Peyer's patch (tissue), 4 donors: ENCODE measurements at regions not wholly inside any gene's neighbourhood (a gene's known extent, or its start where the extent isn't known, plus 50 kb on each side); places are given as distances from the start of the nearest gene placed in this dataset.

Experiments used
- POLR2A ChIP-seq, 2 donors: fragments of 450-650 bp; IDR thresholded peaks; one replicate each; pipeline ENCODE4 v1.5.1; 2017; ENCODE audit warnings: antibody characterized with exemption in 2 of 2, mild to moderate bottlenecking in 2 of 2, moderate library complexity in 2 of 2
- TF ChIP-seq, protein P1 (sequence below), 6 experiments: fragments of 450-650 bp in 4 of 6; fragments of 200-600 bp in 2 of 6; sonication (generic) in 1 of 6; IDR thresholded peaks; one replicate each; pipeline ENCODE4 v1.5.1; 2017 to 2019; ENCODE audit warnings: antibody characterized with exemption in 6 of 6, mild to moderate bottlenecking in 3 of 6, moderate library complexity in 1 of 6

DNA sequence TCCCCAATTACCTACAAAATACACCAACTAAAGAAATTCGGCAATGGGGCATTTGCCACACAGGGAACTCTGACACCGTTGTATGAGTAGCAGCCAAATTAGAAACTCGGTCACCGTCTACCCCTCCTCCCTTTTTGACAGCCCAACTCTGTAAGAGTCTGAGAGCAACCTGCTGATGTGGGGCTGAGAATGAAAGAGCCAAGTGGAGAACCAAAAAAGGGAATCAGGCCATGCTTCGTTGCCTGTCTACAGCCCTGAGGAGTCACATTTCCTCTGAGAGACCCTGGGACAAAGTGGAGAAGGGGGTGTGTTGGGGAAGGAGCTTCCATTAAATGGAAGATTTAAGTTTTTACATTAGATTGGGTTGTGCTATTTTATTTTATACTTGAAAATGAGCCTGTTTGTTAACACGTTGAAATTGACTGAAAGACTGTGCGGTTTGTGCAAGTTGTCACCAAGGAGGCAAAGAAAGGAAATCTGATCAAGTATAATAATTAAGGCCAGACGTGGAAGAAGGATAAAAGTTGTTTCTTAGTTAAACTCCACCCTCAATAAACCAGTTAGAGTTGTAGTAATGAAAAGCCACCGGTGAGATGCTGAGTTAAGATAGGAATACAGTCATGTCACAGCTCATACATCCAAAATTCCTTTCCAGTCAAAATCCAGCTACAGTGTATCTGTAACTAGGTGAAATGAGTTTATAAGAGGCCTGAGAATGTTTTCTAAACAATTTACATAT is 131.7 kb upstream of the CREB1 start:
- TF ChIP-seq, protein P1, sequence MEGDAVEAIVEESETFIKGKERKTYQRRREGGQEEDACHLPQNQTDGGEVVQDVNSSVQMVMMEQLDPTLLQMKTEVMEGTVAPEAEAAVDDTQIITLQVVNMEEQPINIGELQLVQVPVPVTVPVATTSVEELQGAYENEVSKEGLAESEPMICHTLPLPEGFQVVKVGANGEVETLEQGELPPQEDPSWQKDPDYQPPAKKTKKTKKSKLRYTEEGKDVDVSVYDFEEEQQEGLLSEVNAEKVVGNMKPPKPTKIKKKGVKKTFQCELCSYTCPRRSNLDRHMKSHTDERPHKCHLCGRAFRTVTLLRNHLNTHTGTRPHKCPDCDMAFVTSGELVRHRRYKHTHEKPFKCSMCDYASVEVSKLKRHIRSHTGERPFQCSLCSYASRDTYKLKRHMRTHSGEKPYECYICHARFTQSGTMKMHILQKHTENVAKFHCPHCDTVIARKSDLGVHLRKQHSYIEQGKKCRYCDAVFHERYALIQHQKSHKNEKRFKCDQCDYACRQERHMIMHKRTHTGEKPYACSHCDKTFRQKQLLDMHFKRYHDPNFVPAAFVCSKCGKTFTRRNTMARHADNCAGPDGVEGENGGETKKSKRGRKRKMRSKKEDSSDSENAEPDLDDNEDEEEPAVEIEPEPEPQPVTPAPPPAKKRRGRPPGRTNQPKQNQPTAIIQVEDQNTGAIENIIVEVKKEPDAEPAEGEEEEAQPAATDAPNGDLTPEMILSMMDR (IDR thresholded peaks at IDR 0.05): no peak
- no peak for TF ChIP-seq POLR2A (IDR thresholded peaks at IDR 0.05)
